ENCODE measurements at regions not wholly inside any gene's neighbourhood (a gene's known extent, or its start where the extent isn't known, plus 50 kb on each side); places are given as distances from the start of the nearest gene placed in this dataset.

GRCh38 chr11:115700981-115701875, 197.0 kb upstream of the CADM1 start:
- DNase-seq = no peak

- no peak for DNase-seq
Observed at GRCh38 chr11:115700496-115700895, 196.3 kb upstream of the CADM1 start.

- no peak for DNase-seq
Observed at GRCh38 chr11:115699733-115700132, 195.5 kb upstream of the CADM1 start.

- no peak for DNase-seq
Observed at GRCh38 chr11:115699326-115699725, 195.1 kb upstream of the CADM1 start.

GRCh38 chr11:115698243-115698642, 194.0 kb upstream of the CADM1 start:
- DNase-seq = no peak

- no peak for DNase-seq
Observed at GRCh38 chr11:115696563-115696962, 192.3 kb upstream of the CADM1 start.

- no peak for DNase-seq
Observed at GRCh38 chr11:115695677-115696364, 191.6 kb upstream of the CADM1 start.

GRCh38 chr11:115693002-115693401, 188.8 kb upstream of the CADM1 start:
- no peak for DNase-seq

GRCh38 chr11:115691030-115691429, 186.8 kb upstream of the CADM1 start:
- no peak for DNase-seq

GRCh38 chr11:115687934-115688333, 183.7 kb upstream of the CADM1 start:
- no peak for DNase-seq

- DNase-seq = no peak
Observed at GRCh38 chr11:115684699-115685098, 180.5 kb upstream of the CADM1 start.

- no peak for DNase-seq
Observed at GRCh38 chr11:115684135-115684534, 179.9 kb upstream of the CADM1 start.

GRCh38 chr11:115682888-115683287, 178.7 kb upstream of the CADM1 start:
- DNase-seq = no peak

GRCh38 chr11:115682101-115682500, 177.9 kb upstream of the CADM1 start:
- no peak for DNase-seq

- no peak for DNase-seq
Observed at GRCh38 chr11:115679945-115680344, 175.7 kb upstream of the CADM1 start.

- DNase-seq = peak; percentile 29
Observed at GRCh38 chr11:115678942-115679341, 174.7 kb upstream of the CADM1 start.

- DNase-seq = no peak
Observed at GRCh38 chr11:115677190-115677589, 173.0 kb upstream of the CADM1 start.

- no peak for DNase-seq
Observed at GRCh38 chr11:115676768-115677167, 172.6 kb upstream of the CADM1 start.

- DNase-seq = no peak
Observed at GRCh38 chr11:115676206-115676605, 172.0 kb upstream of the CADM1 start.

GRCh38 chr11:115674937-115675544, 170.8 kb upstream of the CADM1 start:
- no peak for DNase-seq

GRCh38 chr11:115674176-115674936, 170.1 kb upstream of the CADM1 start:
- no peak for DNase-seq

GRCh38 chr11:115673720-115674119, 169.5 kb upstream of the CADM1 start:
- no peak for DNase-seq

- no peak for DNase-seq
Observed at GRCh38 chr11:115672999-115673411, 168.8 kb upstream of the CADM1 start.
